ENCODE measurements at regions not wholly inside any gene's neighbourhood (a gene's known extent, or its start where the extent isn't known, plus 50 kb on each side); places are given as distances from the start of the nearest gene placed in this dataset.
"Not testable (repeated sequence)": the region's sequence is repeated elsewhere in the genome, so short reads cannot be mapped to it uniquely, and the experiment has no call there.

GRCh38 chr4:138414202-138414601 is 172.1 kb upstream of the SLC7A11 start:
- no peak for DNase-seq

GRCh38 chr4:138413273-138413672 is 171.1 kb upstream of the SLC7A11 start:
- DNase-seq: no peak

- no peak for DNase-seq
Observed at GRCh38 chr4:138412847-138413246, 170.7 kb upstream of the SLC7A11 start.

- DNase-seq: no peak
Observed at GRCh38 chr4:138410266-138410665, 168.1 kb upstream of the SLC7A11 start.

GRCh38 chr4:138409670-138410069 is 167.5 kb upstream of the SLC7A11 start:
- DNase-seq: no peak

- DNase-seq: no peak
Observed at GRCh38 chr4:138408758-138409157, 166.6 kb upstream of the SLC7A11 start.

GRCh38 chr4:138407329-138407728 is 165.2 kb upstream of the SLC7A11 start:
- no peak for DNase-seq

GRCh38 chr4:138406876-138407275 is 164.7 kb upstream of the SLC7A11 start:
- DNase-seq: no peak

- DNase-seq: no peak
Observed at GRCh38 chr4:138405934-138406567, 163.9 kb upstream of the SLC7A11 start.

- no peak for DNase-seq
Observed at GRCh38 chr4:138405466-138405891, 163.3 kb upstream of the SLC7A11 start.

GRCh38 chr4:138404801-138405200 is 162.7 kb upstream of the SLC7A11 start:
- no peak for DNase-seq

- no peak for DNase-seq
Observed at GRCh38 chr4:138404251-138404650, 162.1 kb upstream of the SLC7A11 start.

GRCh38 chr4:138401334-138401733 is 159.2 kb upstream of the SLC7A11 start:
- DNase-seq: no peak

GRCh38 chr4:138400543-138400942 is 158.4 kb upstream of the SLC7A11 start:
- no peak for DNase-seq

- DNase-seq: no peak
Observed at GRCh38 chr4:138400066-138400465, 157.9 kb upstream of the SLC7A11 start.

- DNase-seq: no peak
Observed at GRCh38 chr4:138399081-138399480, 156.9 kb upstream of the SLC7A11 start.

- DNase-seq: no peak
Observed at GRCh38 chr4:138398322-138398721, 156.2 kb upstream of the SLC7A11 start.

- DNase-seq: no peak
Observed at GRCh38 chr4:138393886-138394610, 151.9 kb upstream of the SLC7A11 start.

- DNase-seq: no peak
Observed at GRCh38 chr4:138392751-138393308, 150.7 kb upstream of the SLC7A11 start.

GRCh38 chr4:138389976-138390685 is 148.0 kb upstream of the SLC7A11 start:
- DNase-seq: no peak

- no peak for DNase-seq
Observed at GRCh38 chr4:138374947-138375346, 132.8 kb upstream of the SLC7A11 start.

- DNase-seq: no peak
Observed at GRCh38 chr4:138367942-138368341, 125.8 kb upstream of the SLC7A11 start.

- DNase-seq: not testable (repeated sequence)
Observed at GRCh38 chr4:138352446-138352845, 110.3 kb upstream of the SLC7A11 start.

- DNase-seq: no peak
Observed at GRCh38 chr4:138348055-138348454, 105.9 kb upstream of the SLC7A11 start.
